NCI-H1048 (cell line): ENCODE measurements at regions not wholly inside any gene's neighbourhood (a gene's known extent, or its start where the extent isn't known, plus 50 kb on each side); places are given as distances from the start of the nearest gene placed in this dataset.
"Not testable (repeated sequence)": the region's sequence is repeated elsewhere in the genome, so short reads cannot be mapped to it uniquely, and the experiment has no call there.

ENCODE experiments used
- DNase-seq: peaks from one replicate; lab custom pipeline; 2025; lab: John Stamatoyannopoulos, UW

GRCh38 chr1:38746941-38747600 is 112.5 kb downstream of the RRAGC start:
- DNase-seq, result no peak

DNA sequence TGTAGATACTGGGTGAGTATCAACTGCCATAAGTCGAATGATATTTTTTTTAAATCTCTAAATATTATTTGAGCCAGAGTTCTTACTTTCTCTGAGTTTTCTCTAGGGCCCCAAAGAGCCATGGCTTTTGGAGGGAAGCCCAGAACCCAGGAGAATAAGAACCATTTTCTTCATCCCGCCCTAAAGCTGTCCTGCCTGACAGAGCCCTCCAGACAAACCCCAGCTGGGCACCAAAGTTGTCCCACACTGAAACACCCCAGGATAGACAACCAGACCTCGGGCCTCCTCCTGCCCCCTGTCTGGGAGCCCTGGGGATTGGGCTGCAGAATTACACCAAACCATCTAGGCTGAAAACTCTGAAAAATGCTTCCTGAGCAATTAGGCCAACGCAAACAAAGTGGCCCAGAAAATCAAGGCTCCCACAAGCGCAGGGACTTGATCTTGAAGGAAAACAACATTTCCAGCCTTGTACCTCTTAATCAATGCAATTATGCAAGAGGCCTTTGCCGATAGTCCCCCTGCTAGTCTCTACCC is 113.1 kb downstream of the RRAGC start:
- DNase-seq, result no peak

GRCh38 chr1:38745476-38746401 is 113.8 kb downstream of the RRAGC start:
- DNase-seq, result no peak

DNA sequence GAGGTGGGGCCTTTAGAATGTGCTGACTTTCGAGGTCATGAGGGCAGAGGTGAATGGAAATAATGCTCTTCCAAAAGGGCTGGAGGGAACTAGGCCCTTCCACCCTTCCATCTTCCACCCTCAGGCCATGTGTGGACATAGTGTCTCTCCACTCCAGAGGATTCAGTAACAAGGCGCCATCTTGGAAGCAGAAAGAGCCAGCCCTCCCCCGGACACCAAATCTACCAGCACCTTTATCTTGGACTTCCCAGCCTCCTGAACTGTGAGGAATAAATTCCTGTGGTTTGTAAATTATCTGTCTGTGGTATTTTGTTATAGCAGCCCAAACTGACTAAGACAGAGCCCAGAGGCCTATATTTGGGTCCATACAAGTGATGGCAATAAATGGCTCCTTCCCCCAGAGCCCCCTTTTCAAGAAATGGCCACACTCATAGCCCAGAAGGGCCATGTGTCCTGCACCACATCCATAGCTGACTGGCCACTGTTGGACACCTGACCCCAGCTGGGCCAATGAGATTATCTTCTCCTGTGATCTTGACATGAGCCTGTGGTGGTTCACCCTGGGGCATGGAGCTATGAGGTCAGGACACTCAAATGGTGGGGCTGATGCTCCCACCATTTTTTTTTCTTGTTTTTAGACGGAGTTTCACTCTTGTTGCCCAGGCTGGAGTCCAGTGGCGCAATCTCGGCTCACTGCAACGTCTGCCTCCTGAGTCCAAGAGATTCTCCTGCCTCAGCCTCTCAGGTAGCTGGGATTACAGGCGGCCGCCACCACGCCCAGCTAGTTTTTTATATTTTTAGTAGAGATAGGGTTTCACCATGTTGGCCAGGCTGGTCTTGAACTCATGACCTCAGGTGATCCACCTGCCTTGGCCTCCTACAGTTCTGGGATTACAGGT is 114.9 kb downstream of the RRAGC start:
- DNase-seq, result no peak

- no peak for DNase-seq
Observed at GRCh38 chr1:38743184-38743583, 116.4 kb downstream of the RRAGC start.

- DNase-seq, result no peak
Observed at GRCh38 chr1:38741341-38741740, 118.2 kb downstream of the RRAGC start.

DNA sequence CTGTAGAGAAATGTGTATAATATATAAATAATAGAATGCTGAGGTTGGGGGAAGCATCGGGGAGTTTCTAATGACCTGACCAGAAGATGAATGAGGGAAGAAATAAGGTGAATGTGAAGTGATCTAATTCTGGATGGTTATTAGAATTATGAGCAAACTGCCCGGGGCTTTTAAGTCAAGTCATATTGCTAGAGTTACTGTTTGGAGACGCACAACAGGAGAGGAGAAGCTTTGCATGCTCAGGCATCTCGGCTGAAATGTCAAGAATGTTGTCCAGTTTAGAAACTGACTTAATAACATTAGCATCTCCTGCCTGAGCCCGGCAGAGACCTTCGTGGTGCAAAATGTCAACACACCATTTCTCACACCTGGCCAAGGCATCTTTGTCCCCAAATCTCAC is 119.1 kb downstream of the RRAGC start:
- no peak for DNase-seq

GRCh38 chr1:38738207-38738606 is 121.4 kb downstream of the RRAGC start:
- DNase-seq, result no peak

DNA sequence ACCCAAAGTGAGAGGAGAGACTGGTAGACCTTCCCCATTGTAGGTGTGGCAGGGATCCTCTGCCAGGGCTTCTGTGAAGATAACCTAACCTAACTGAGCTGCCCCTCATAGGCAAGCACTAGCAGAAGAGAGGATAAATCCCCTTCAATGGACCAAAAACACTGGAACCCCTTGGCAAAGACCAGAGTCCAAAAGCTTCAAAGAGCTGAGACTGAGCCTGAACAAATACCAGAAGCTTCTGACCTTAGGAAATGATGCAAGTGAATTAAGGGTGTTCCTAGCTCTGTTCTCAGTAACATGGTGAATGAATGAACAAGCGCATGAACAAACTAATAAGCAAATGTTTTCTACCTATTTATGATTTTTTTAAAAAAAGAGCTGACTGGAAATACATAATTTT is 123.2 kb downstream of the RRAGC start:
- DNase-seq, result no peak

- no peak for DNase-seq
Observed at GRCh38 chr1:38735651-38736161, 123.9 kb downstream of the RRAGC start.

GRCh38 chr1:38733761-38734160 is 125.8 kb downstream of the RRAGC start:
- DNase-seq, result no peak

DNA sequence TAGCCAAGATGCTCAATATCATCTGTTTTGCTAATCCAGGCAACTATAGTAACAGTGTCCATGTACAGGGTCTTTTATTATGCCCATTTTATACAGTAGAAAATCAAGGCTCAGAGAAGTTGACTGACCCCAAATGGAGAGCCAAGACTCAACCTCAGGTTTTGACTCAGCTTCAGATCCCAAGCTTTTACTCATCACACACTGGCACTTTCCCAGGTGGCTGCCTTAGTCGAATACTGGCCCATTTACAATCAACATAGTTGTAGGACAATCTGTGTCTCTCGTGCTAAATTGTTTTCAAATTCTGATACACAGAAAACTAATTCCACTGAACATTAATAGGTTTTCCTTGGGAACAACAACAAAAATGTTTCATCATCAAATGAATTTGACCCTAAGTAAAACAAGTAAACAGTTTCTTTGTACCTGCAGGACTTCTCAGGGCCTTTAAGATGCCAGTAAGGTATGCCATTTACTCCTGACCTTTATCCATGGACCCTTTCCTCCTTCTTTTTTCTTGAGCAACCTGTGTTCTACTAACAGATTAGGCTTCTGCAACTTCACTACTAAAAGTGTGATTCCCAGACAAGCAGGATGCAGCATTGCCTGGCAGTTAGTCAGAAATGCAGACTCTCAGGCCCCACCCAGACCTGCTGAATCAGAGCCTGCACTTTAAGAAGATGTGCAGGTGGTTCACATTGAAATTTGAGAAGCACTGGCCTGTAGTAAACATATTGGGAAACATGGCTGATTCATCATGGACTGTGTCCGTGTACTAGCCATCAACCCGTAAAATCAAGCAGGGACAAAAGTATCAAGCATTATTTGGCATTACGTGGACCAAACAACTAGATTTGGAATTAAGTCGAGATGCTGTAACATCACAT is 128.8 kb downstream of the RRAGC start:
- no peak for DNase-seq

- DNase-seq, result no peak
Observed at GRCh38 chr1:38728585-38728908, 131.0 kb downstream of the RRAGC start.

GRCh38 chr1:38727684-38728584 is 131.6 kb downstream of the RRAGC start:
- DNase-seq, result no peak

- not testable (repeated sequence) for DNase-seq
Observed at GRCh38 chr1:38725321-38725961, 134.1 kb downstream of the RRAGC start.

- no peak for DNase-seq
Observed at GRCh38 chr1:38724160-38725131, 135.1 kb downstream of the RRAGC start.

GRCh38 chr1:38721816-38722215 is 137.8 kb downstream of the RRAGC start:
- DNase-seq, result no peak

- DNase-seq, result no peak
Observed at GRCh38 chr1:38719880-38720279, 139.7 kb downstream of the RRAGC start.
